ENCODE measurements at regions not wholly inside any gene's neighbourhood (a gene's known extent, or its start where the extent isn't known, plus 50 kb on each side); places are given as distances from the start of the nearest gene placed in this dataset.

DNA sequence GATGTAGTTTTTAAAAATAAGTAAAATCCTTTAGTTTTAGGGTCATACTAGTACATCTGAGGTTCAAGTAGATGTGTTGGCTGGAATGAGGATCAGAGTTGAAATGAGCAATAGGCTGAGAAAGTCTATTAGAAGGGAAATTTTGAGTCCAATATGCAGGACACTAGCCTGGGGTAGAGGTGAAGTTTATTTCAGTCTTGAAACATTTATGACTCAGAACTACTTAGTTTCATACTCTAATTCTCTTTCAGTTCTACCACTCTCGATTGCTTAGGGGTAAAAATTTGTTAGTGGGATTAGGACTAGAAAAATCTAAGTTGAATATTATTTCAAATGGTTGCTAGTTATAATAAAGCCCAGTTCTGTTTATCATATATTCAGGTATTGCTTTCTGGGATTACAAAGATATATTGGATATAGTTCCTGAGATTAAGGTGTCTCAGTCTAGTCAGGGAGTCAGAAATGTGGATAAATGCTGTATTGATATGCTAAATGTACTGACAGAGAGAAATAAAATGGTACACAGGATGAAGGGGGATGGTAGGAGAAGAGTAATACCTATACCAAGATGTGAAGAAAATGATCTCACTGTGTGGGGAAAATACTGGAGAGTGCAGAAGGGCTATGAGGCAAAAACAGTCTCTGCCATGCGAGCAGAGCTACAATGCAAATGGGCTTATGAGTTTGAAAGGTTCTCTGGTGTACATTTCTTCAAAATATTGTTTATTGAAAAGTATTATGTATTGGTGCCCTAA, 395.8 kb upstream of the FBXO33 start:
- H3K9ac ChIP-seq (ENCODE audit: low read length) = no peak overlapping the region

DNA sequence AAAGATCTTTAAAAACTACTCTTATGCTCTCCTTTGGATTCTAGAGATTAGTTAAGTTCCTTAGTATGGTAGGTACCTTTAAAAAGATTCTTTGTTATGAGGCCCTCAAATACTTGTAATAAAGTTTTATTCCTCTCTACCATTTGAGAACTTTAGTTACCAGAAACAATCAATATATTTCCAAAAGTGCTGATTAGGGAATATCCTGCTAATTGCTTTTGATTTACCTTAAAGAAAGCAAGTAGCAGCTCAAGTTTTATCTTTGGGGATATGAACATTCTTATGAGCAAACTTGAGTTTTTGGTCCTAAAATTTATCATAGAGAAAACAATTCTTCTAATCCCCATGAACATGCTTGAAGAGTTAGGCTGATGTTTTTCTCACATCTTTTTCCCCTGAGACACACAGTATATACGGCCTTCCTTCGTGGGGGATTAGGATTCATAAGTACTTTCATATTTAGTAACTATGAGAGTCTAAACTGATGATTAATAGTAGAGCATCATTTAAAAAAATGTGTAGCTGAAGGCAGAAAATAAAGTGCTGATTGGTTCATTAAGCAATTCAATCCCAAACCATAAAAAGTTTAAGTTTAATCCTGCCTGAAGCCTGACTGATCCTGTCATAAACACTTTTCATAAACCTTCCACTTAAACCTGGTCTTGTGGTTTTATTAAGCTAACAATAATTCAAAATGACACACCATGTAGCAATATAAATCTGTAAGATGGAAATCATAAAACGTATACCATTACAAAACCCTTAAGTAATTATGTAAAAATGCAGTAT, 380.5 kb upstream of the FBXO33 start:
- Histone ChIP-seq H3K27ac (ENCODE audit: low read length) (no peak overlapping the region), H3K27me3 (ENCODE audit: control insufficient read depth, insufficient read depth, low read length) (no peaks in the 10 kb centered on the region), H3K4me3 (ENCODE audit: low read length) (no peak overlapping the region), H3K9ac (ENCODE audit: low read length) (no peak overlapping the region), H3K9me3 (ENCODE audit: control insufficient read depth, low read depth, low read length) (no peaks in the 10 kb centered on the region), H3K4me1 (ENCODE audit: control insufficient read depth, low read depth, low read length) (no peaks in the 10 kb centered on the region), H3K36me3 (ENCODE audit: control insufficient read depth, low read depth, low read length) (no peaks in the 10 kb centered on the region)

More for the DNA sequence above, 395.8 kb upstream of the FBXO33 start:
- H3K9me3 ChIP-seq (ENCODE audit: control insufficient read depth, low read depth, low read length) = no peaks in the 10 kb centered on the region
- no peak overlapping the region for H3K27ac ChIP-seq (ENCODE audit: low read length)
- H3K27me3 ChIP-seq (ENCODE audit: control insufficient read depth, insufficient read depth, low read length) = no peaks in the 10 kb centered on the region
- no peak overlapping the region for H3K4me3 ChIP-seq (ENCODE audit: low read length)
- no peaks in the 10 kb centered on the region for H3K4me1 ChIP-seq (ENCODE audit: control insufficient read depth, low read depth, low read length)
- H3K36me3 ChIP-seq (ENCODE audit: control insufficient read depth, low read depth, low read length) = no peaks in the 10 kb centered on the region

- no peaks in the 10 kb centered on the region for H3K27me3 ChIP-seq (ENCODE audit: control insufficient read depth, insufficient read depth, low read length)
- no peaks in the 10 kb centered on the region for H3K9me3 ChIP-seq (ENCODE audit: control insufficient read depth, low read depth, low read length)
- H3K9ac ChIP-seq (ENCODE audit: low read length) = no peak overlapping the region
- no peaks in the 10 kb centered on the region for H3K4me1 ChIP-seq (ENCODE audit: control insufficient read depth, low read depth, low read length)
- no peak overlapping the region for H3K27ac ChIP-seq (ENCODE audit: low read length)
- H3K4me3 ChIP-seq (ENCODE audit: low read length) = no peak overlapping the region
- no peaks in the 10 kb centered on the region for H3K36me3 ChIP-seq (ENCODE audit: control insufficient read depth, low read depth, low read length)
These were observed 375.0 kb upstream of the FBXO33 start for GRCh38 chr14:39807271-39807670.

GRCh38 chr14:39784461-39784860, 352.2 kb upstream of the FBXO33 start:
- H3K27me3 ChIP-seq (ENCODE audit: control insufficient read depth, insufficient read depth, low read length) = no peaks in the 10 kb centered on the region
- no peak overlapping the region for H3K27ac ChIP-seq (ENCODE audit: low read length)
- peaks cover 5% of the 10 kb centered on the region for H3K4me1 ChIP-seq (ENCODE audit: control insufficient read depth, low read depth, low read length)
- H3K9me3 ChIP-seq (ENCODE audit: control insufficient read depth, low read depth, low read length) = no peaks in the 10 kb centered on the region
- no peaks in the 10 kb centered on the region for H3K36me3 ChIP-seq (ENCODE audit: control insufficient read depth, low read depth, low read length)
- no peak overlapping the region for H3K4me3 ChIP-seq (ENCODE audit: low read length)
- H3K9ac ChIP-seq (ENCODE audit: low read length) = no peak overlapping the region

- H3K27ac ChIP-seq (ENCODE audit: low read length) = no peak overlapping the region
- H3K36me3 ChIP-seq (ENCODE audit: control insufficient read depth, low read depth, low read length) = no peaks in the 10 kb centered on the region
- H3K4me1 ChIP-seq (ENCODE audit: control insufficient read depth, low read depth, low read length) = peaks cover 5% of the 10 kb centered on the region
- no peak overlapping the region for H3K9ac ChIP-seq (ENCODE audit: low read length)
- H3K27me3 ChIP-seq (ENCODE audit: control insufficient read depth, insufficient read depth, low read length) = no peaks in the 10 kb centered on the region
- H3K4me3 ChIP-seq (ENCODE audit: low read length) = no peak overlapping the region
- no peaks in the 10 kb centered on the region for H3K9me3 ChIP-seq (ENCODE audit: control insufficient read depth, low read depth, low read length)
These were observed 349.2 kb upstream of the FBXO33 start for GRCh38 chr14:39781466-39781865.

DNA sequence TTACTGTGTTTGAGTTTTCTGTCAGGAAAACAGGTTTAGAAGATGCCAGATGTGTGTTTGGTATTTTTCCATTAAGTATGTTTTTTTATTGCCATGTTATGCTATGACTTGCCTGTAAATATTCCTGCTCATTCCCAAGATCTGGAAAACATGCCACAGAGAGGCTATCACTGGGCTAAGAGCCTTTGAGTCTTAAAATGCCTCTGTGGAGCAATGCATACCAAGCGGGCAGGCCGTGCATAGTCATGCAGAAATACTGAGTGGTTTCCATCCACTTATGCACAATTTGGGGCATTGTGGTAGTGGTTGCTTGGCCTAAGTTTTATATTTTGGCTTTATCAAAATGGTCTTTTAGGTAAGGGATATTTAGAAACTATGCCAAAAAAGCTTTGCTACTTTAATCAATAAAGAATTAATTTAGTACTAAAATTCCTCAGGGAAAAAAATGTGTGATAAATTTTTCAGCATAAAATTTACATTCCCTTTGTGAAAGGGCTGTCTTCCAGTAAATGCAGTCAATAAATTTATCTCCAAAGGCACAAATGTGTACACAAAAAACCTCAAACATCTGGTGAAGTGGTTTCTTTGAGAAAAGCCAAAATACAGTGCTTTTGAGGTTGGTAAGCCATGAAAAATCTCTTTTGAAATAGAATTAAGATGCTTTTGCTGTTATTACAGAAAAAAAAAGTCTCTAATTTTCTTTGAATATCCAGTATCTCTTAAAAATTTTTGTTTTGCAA, 341.3 kb upstream of the FBXO33 start:
- Histone ChIP-seq H3K27ac (ENCODE audit: low read length) (no peak overlapping the region), H3K4me3 (ENCODE audit: low read length) (no peak overlapping the region), H3K9ac (ENCODE audit: low read length) (no peak overlapping the region), H3K36me3 (ENCODE audit: control insufficient read depth, low read depth, low read length) (no peaks in the 10 kb centered on the region), H3K4me1 (ENCODE audit: control insufficient read depth, low read depth, low read length) (peaks cover 3% of the 10 kb centered on the region), H3K9me3 (ENCODE audit: control insufficient read depth, low read depth, low read length) (no peaks in the 10 kb centered on the region), H3K27me3 (ENCODE audit: control insufficient read depth, insufficient read depth, low read length) (no peaks in the 10 kb centered on the region)

GRCh38 chr14:39772627-39773026, 340.4 kb upstream of the FBXO33 start:
- Histone ChIP-seq H3K27ac (ENCODE audit: low read length) (no peak overlapping the region), H3K36me3 (ENCODE audit: control insufficient read depth, low read depth, low read length) (no peaks in the 10 kb centered on the region), H3K4me1 (ENCODE audit: control insufficient read depth, low read depth, low read length) (peaks cover 3% of the 10 kb centered on the region), H3K9ac (ENCODE audit: low read length) (no peak overlapping the region), H3K4me3 (ENCODE audit: low read length) (no peak overlapping the region), H3K9me3 (ENCODE audit: control insufficient read depth, low read depth, low read length) (no peaks in the 10 kb centered on the region), H3K27me3 (ENCODE audit: control insufficient read depth, insufficient read depth, low read length) (no peaks in the 10 kb centered on the region)

- H3K4me1 ChIP-seq (ENCODE audit: control insufficient read depth, low read depth, low read length) = peaks cover 3% of the 10 kb centered on the region
- no peak overlapping the region for H3K27ac ChIP-seq (ENCODE audit: low read length)
- no peaks in the 10 kb centered on the region for H3K9me3 ChIP-seq (ENCODE audit: control insufficient read depth, low read depth, low read length)
- no peaks in the 10 kb centered on the region for H3K27me3 ChIP-seq (ENCODE audit: control insufficient read depth, insufficient read depth, low read length)
- no peak overlapping the region for H3K9ac ChIP-seq (ENCODE audit: low read length)
- no peak overlapping the region for H3K4me3 ChIP-seq (ENCODE audit: low read length)
- H3K36me3 ChIP-seq (ENCODE audit: control insufficient read depth, low read depth, low read length) = no peaks in the 10 kb centered on the region
These were observed 336.4 kb upstream of the FBXO33 start for GRCh38 chr14:39768589-39768988.

DNA sequence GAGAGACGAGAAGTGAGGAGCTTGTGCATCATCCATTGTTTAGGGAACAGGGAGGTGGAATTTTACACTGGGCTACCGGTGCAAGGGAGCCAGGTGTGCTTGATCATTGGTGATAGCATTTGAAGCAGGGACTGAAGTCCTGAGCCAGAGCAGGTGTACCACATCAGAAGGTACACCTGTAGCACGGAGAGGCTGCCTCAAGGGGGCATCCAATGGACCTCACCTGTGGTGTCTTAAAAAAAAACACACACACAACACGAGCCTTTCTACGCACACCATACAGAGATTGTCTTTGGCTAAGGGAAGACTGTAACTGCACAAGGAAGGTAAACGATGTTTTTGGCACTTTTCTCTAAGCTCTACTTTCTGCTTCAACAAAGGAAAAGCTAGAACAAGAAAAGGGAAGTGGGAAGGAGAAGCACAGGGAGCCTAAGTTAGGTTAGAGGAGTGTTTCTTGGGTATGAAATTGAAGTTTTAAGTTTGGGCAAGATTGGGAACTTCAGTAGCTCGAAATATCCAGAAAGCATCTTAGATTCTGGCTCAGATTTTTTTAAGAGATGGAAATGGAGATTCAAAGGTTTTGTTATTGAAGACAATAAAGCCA, 334.3 kb upstream of the FBXO33 start:
- Histone ChIP-seq H3K36me3 (ENCODE audit: control insufficient read depth, low read depth, low read length) (no peaks in the 10 kb centered on the region), H3K9me3 (ENCODE audit: control insufficient read depth, low read depth, low read length) (no peaks in the 10 kb centered on the region), H3K9ac (ENCODE audit: low read length) (no peak overlapping the region), H3K4me1 (ENCODE audit: control insufficient read depth, low read depth, low read length) (no peaks in the 10 kb centered on the region), H3K27ac (ENCODE audit: low read length) (no peak overlapping the region), H3K27me3 (ENCODE audit: control insufficient read depth, insufficient read depth, low read length) (no peaks in the 10 kb centered on the region), H3K4me3 (ENCODE audit: low read length) (no peak overlapping the region)

DNA sequence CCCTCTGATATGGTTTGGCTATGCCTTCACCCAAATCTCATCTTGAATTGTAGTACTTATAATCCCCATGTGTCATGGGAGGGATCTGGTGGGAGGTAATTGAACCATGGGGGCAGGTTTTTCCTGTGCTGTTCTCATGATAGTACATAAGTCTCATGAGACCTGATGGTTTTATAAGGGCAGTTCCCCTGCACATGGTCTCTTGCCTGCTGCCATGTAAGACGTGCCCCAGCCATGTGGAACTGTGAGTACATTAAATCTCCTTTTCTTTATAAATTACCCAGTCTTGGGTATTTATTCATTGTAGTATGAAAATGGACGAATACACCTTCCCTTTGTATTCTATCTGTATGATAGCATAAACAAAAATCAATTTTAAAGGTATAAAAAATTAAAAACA, 333.4 kb upstream of the FBXO33 start:
- no peaks in the 10 kb centered on the region for H3K27me3 ChIP-seq (ENCODE audit: control insufficient read depth, insufficient read depth, low read length)
- H3K4me3 ChIP-seq (ENCODE audit: low read length) = no peak overlapping the region
- H3K4me1 ChIP-seq (ENCODE audit: control insufficient read depth, low read depth, low read length) = no peaks in the 10 kb centered on the region
- H3K36me3 ChIP-seq (ENCODE audit: control insufficient read depth, low read depth, low read length) = no peaks in the 10 kb centered on the region
- H3K27ac ChIP-seq (ENCODE audit: low read length) = no peak overlapping the region
- H3K9ac ChIP-seq (ENCODE audit: low read length) = no peak overlapping the region
- no peaks in the 10 kb centered on the region for H3K9me3 ChIP-seq (ENCODE audit: control insufficient read depth, low read depth, low read length)

- H3K36me3 ChIP-seq (ENCODE audit: control insufficient read depth, low read depth, low read length) = no peaks in the 10 kb centered on the region
- no peaks in the 10 kb centered on the region for H3K4me1 ChIP-seq (ENCODE audit: control insufficient read depth, low read depth, low read length)
- no peaks in the 10 kb centered on the region for H3K27me3 ChIP-seq (ENCODE audit: control insufficient read depth, insufficient read depth, low read length)
- no peak overlapping the region for H3K4me3 ChIP-seq (ENCODE audit: low read length)
- H3K27ac ChIP-seq (ENCODE audit: low read length) = no peak overlapping the region
- H3K9me3 ChIP-seq (ENCODE audit: control insufficient read depth, low read depth, low read length) = no peaks in the 10 kb centered on the region
- H3K9ac ChIP-seq (ENCODE audit: low read length) = no peak overlapping the region
These were observed 331.2 kb upstream of the FBXO33 start for GRCh38 chr14:39763402-39763890.
